ENCODE measurements at regions not wholly inside any gene's neighbourhood (a gene's known extent, or its start where the extent isn't known, plus 50 kb on each side); places are given as distances from the start of the nearest gene placed in this dataset.

DNA sequence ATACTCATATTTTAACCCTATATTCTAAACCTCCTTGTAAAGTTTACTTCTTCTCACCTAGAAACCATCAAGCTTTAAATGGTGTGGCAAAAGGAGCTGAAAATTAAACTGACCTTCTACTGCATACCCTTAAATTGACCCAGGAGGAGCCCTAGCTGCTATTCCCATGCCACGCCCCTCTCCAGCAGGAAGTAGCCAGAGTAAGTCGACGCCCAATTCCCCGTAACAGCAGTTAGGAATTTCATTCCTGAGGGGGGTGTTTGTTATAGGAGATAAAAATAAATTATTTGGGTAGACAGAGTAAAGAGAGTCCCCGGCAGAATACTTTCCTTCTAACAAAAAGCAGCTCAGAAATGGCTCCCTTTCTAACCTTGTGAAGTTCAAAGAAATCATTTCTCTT is 111.8 kb upstream of the FAM174A start:
- H3K27me3 ChIP-seq (ENCODE audit: control insufficient read depth, insufficient read depth, low read length) = no peaks in the 10 kb centered on the region
- no peak for DNase-seq
- no peak overlapping the region for H3K27ac ChIP-seq (ENCODE audit: low read length)
- Mint-ChIP-seq H3K9me3 (peaks cover 4% of the 10 kb centered on the region in 2 donors), H3K27me3 (ENCODE audit: low read depth in 2 of 2) (no peaks in the 10 kb centered on the region), H3K27ac (no peak overlapping the region), H3K4me3 (no peak overlapping the region), H3K4me1 (no peaks in the 10 kb centered on the region), H3K36me3 (peaks cover 8% of the 10 kb centered on the region)
- no peak for ATAC-seq
- 97% methylated on average over 4 of the region's 5 CpGs for WGBS (ENCODE audit: insufficient coverage)
- H3K9me3 ChIP-seq (ENCODE audit: control insufficient read depth, insufficient read depth, low read length) = peaks cover 5% of the 10 kb centered on the region
- intact Hi-C loops (cut with micrococcal nuclease) = no loop called here
- no peaks in the 10 kb centered on the region for H3K36me3 ChIP-seq (ENCODE audit: control insufficient read depth, insufficient read depth, low read length)
- no peak for TF ChIP-seq CTCF (IDR thresholded peaks at IDR 0.05)
- no peak overlapping the region for H3K4me3 ChIP-seq (ENCODE audit: low read length)
- no peaks in the 10 kb centered on the region for H3K4me1 ChIP-seq (ENCODE audit: control insufficient read depth, insufficient read depth, low read length)

- no peaks in the 10 kb centered on the region for H3K4me1 ChIP-seq (ENCODE audit: control insufficient read depth, insufficient read depth, low read length)
- TF ChIP-seq CTCF (IDR thresholded peaks at IDR 0.05) = no peak
- peaks cover 8% of the 10 kb centered on the region for H3K36me3 Mint-ChIP-seq
- H3K9me3 Mint-ChIP-seq = peaks cover 4% of the 10 kb centered on the region in 2 donors
- no peak for DNase-seq
- H3K27ac Mint-ChIP-seq = no peak overlapping the region
- H3K4me3 Mint-ChIP-seq = no peak overlapping the region
- no peaks in the 10 kb centered on the region for H3K27me3 ChIP-seq (ENCODE audit: control insufficient read depth, insufficient read depth, low read length)
- no peaks in the 10 kb centered on the region for H3K27me3 Mint-ChIP-seq (ENCODE audit: low read depth in 2 of 2)
- no peak for ATAC-seq
- intact Hi-C loops (cut with micrococcal nuclease) = no loop called here
- H3K27ac ChIP-seq (ENCODE audit: low read length) = no peak overlapping the region
- peaks cover 5% of the 10 kb centered on the region for H3K9me3 ChIP-seq (ENCODE audit: control insufficient read depth, insufficient read depth, low read length)
- no peaks in the 10 kb centered on the region for H3K36me3 ChIP-seq (ENCODE audit: control insufficient read depth, insufficient read depth, low read length)
- no peak overlapping the region for H3K4me3 ChIP-seq (ENCODE audit: low read length)
- H3K4me1 Mint-ChIP-seq = no peaks in the 10 kb centered on the region
Observed at GRCh38 chr5:100421360-100421759, 113.8 kb upstream of the FAM174A start.

DNA sequence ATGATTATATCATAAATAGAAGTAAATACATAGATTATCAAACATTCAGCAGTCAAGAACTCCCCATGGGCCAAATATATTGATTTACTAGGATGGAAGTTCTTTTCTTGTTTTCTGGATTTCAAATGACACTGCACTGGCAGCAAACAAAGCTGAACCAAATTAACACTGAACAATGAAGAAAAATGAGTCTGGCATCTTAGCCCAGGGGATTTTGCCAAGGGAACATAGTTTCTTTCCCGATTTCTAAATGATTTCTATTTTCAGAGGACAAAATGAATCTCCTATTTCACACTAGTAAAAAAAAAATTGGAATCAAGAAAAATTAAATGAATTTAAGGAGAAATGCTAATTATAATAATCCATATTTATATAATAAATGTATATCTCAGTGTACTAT is 116.9 kb upstream of the FAM174A start:
- H3K27me3 Mint-ChIP-seq (ENCODE audit: low read depth in 2 of 2) = no peaks in the 10 kb centered on the region
- H3K4me1 Mint-ChIP-seq = no peaks in the 10 kb centered on the region

More for the DNA sequence above, 116.9 kb upstream of the FAM174A start:
- H3K9me3 Mint-ChIP-seq = no peaks in the 10 kb centered on the region
- no peaks in the 10 kb centered on the region for H3K36me3 ChIP-seq (ENCODE audit: control insufficient read depth, insufficient read depth, low read length)
- H3K4me3 Mint-ChIP-seq = no peak overlapping the region
- no peaks in the 10 kb centered on the region for H3K4me1 ChIP-seq (ENCODE audit: control insufficient read depth, insufficient read depth, low read length)
- no peak for DNase-seq
- no peaks in the 10 kb centered on the region for H3K9me3 ChIP-seq (ENCODE audit: control insufficient read depth, insufficient read depth, low read length)
- TF ChIP-seq CTCF (IDR thresholded peaks at IDR 0.05) = no peak
- no peak overlapping the region for H3K27ac Mint-ChIP-seq
- H3K27ac ChIP-seq (ENCODE audit: low read length) = no peak overlapping the region
- no peaks in the 10 kb centered on the region for H3K36me3 Mint-ChIP-seq
- intact Hi-C loops (cut with micrococcal nuclease) = no loop called here
- H3K27me3 ChIP-seq (ENCODE audit: control insufficient read depth, insufficient read depth, low read length) = no peaks in the 10 kb centered on the region
- no peak for ATAC-seq
- whole genome bisulfite sequencing (ENCODE audit: insufficient coverage) = no CpG with 5 or more reads among the region's 1 CpG
- no peak overlapping the region for H3K4me3 ChIP-seq (ENCODE audit: low read length)
